ENCODE measurements at regions not wholly inside any gene's neighbourhood (a gene's known extent, or its start where the extent isn't known, plus 50 kb on each side); places are given as distances from the start of the nearest gene placed in this dataset.

DNA sequence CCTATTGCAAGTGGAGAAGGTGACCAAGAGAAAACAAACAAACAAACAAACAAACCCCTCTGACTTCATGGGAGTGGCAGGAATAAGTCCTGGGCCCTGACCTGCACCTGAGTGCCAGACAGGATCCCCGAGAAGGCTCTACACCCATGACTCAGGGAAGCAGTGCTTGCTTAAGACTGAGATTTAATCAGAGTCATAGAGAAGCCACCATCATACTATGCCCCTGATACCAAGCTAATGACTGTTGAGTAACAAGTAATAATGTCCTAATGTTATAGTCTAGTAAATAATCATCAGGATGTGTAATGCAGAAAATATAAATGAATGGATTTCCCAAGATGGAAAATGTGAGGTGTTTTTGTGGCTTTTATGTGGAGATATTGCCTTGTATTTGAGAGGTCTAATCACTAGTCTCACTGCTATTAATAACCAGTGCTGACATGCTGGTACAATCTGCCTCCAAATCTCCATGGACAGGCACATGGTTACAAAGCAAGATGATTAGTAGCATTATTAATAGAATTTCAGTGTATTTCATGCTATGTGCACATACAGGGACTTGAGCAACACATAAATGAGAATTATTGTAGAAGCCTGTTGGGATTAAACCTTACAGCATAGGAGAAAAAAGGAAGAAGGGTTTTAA is 1290.9 kb downstream of the MRPL39 start:
- TF ChIP-seq NFE2L2 (IDR thresholded peaks at IDR 0.05; ENCODE audit: low read depth, low read length) (no peak), MAZ (IDR thresholded peaks at IDR 0.05; ENCODE audit: borderline replicate concordance, low read depth, low read length) (no peak), POLR2A (IDR thresholded peaks at IDR 0.05; ENCODE audit: low read depth, low read length) (no peak), BHLHE40 (IDR thresholded peaks at IDR 0.05; ENCODE audit: low read depth, low read length) (no peak), MAFK (IDR thresholded peaks at IDR 0.05; ENCODE audit: low read depth, low read length) (no peak), CEBPB (IDR thresholded peaks at IDR 0.05; ENCODE audit: low read depth, low read length) (no peak), ELK1 (IDR thresholded peaks at IDR 0.05; ENCODE audit: borderline replicate concordance, low read depth, low read length) (no peak), RAD21 (IDR thresholded peaks at IDR 0.05; ENCODE audit: low read length) (no peak), RFX5 (IDR thresholded peaks at IDR 0.05; ENCODE audit: low read depth, low read length) (no peak), SMC3 (IDR thresholded peaks at IDR 0.05; ENCODE audit: low read depth, low read length) (no peak)
- TF ChIP-seq, protein P1, sequence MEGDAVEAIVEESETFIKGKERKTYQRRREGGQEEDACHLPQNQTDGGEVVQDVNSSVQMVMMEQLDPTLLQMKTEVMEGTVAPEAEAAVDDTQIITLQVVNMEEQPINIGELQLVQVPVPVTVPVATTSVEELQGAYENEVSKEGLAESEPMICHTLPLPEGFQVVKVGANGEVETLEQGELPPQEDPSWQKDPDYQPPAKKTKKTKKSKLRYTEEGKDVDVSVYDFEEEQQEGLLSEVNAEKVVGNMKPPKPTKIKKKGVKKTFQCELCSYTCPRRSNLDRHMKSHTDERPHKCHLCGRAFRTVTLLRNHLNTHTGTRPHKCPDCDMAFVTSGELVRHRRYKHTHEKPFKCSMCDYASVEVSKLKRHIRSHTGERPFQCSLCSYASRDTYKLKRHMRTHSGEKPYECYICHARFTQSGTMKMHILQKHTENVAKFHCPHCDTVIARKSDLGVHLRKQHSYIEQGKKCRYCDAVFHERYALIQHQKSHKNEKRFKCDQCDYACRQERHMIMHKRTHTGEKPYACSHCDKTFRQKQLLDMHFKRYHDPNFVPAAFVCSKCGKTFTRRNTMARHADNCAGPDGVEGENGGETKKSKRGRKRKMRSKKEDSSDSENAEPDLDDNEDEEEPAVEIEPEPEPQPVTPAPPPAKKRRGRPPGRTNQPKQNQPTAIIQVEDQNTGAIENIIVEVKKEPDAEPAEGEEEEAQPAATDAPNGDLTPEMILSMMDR (conservative IDR thresholded peaks at IDR 0.05; ENCODE audit: low read depth, low read length) = no peak

Data from IMR-90 (cell line).